CD8-positive, alpha-beta memory T cell (primary cell): ENCODE measurements at regions not wholly inside any gene's neighbourhood (a gene's known extent, or its start where the extent isn't known, plus 50 kb on each side); places are given as distances from the start of the nearest gene placed in this dataset.
"Not testable (repeated sequence)": the region's sequence is repeated elsewhere in the genome, so short reads cannot be mapped to it uniquely, and the experiment has no call there.

ENCODE experiments used
- CTCF ChIA-PET: fragments of 350-600 bp; sonication (Branson Sonifier 250); formaldehyde crosslinking; loops from one replicate; lab custom pipeline; 2021; ENCODE audit warnings: antibody characterized with exemption; lab: Charles Lee
- POLR2A ChIA-PET: fragments of 350-600 bp; sonication (Branson Sonifier 250); formaldehyde crosslinking; loops from one replicate; lab custom pipeline; 2021; ENCODE audit warnings: antibody characterized with exemption; lab: Charles Lee
- DNase-seq, 5 donors: peaks; one replicate each; pipeline versions ENCODE4 v3.0.0 to v3.0.0-alpha.2; 2020 to 2022; ENCODE audit warnings: mixed read lengths in 1 of 5
- H3K27ac ChIP-seq: one replicate; pipeline ENCODE4 v1.7.0; 2013; ENCODE audit warnings: low read depth, mild to moderate bottlenecking, low read length, moderate library complexity
- H3K27me3 ChIP-seq: 2 replicates; pipeline ENCODE4 v1.7.0; 2013; ENCODE audit warnings: low read length, mild to moderate bottlenecking; ENCODE audit not compliant: insufficient read depth, poor library complexity, severe bottlenecking
- H3K36me3 ChIP-seq: 2 replicates; pipeline ENCODE4 v1.7.0; 2013; ENCODE audit warnings: mild to moderate bottlenecking, low read length, moderate library complexity; ENCODE audit not compliant: insufficient read depth
- H3K4me1 ChIP-seq: 2 replicates; pipeline ENCODE4 v1.7.0; 2013; ENCODE audit warnings: mild to moderate bottlenecking, low read length, moderate library complexity; ENCODE audit not compliant: insufficient read depth
- H3K4me3 ChIP-seq: 2 replicates; pipeline ENCODE4 v1.7.0; 2013; ENCODE audit warnings: mild to moderate bottlenecking, low read length
- H3K9me3 ChIP-seq: 2 replicates; pipeline ENCODE4 v1.7.0; 2013; ENCODE audit warnings: mild to moderate bottlenecking, low read length
- H3K27ac Mint-ChIP-seq, 8 donors: one replicate each; pipeline ENCODE4 v1.8.0; 2020 to 2021; ENCODE audit warnings: mixed read lengths in 8 of 8, mild to moderate bottlenecking in 6 of 8, inconsistent platforms in 3 of 8, moderate library complexity in 3 of 8
- H3K27me3 Mint-ChIP-seq, 2 donors: one replicate each; pipeline ENCODE4 v1.8.0; 2020 to 2021; ENCODE audit warnings: mixed read lengths in 2 of 2, mild to moderate bottlenecking in 1 of 2, moderate library complexity in 1 of 2
- H3K36me3 Mint-ChIP-seq, 3 donors: one replicate each; pipeline ENCODE4 v1.8.0; 2020 to 2021; ENCODE audit warnings: mixed read lengths in 3 of 3, inconsistent platforms in 1 of 3, mild to moderate bottlenecking in 1 of 3
- H3K4me1 Mint-ChIP-seq, 3 donors: one replicate each; pipeline ENCODE4 v1.8.0; 2020 to 2021; ENCODE audit warnings: mixed read lengths in 3 of 3, inconsistent platforms in 1 of 3, mild to moderate bottlenecking in 1 of 3
- H3K4me3 Mint-ChIP-seq, 7 donors: one replicate each; pipeline ENCODE4 v1.8.0; 2020 to 2021; ENCODE audit warnings: mixed read lengths in 7 of 7, mild to moderate bottlenecking in 6 of 7, moderate library complexity in 4 of 7, inconsistent platforms in 2 of 7
- H3K9me3 Mint-ChIP-seq, 5 donors: one replicate each; pipeline ENCODE4 v1.8.0; 2020 to 2022; ENCODE audit warnings: mixed read lengths in 5 of 5, mild to moderate bottlenecking in 3 of 5, moderate library complexity in 2 of 5, inconsistent platforms in 1 of 5

DNA sequence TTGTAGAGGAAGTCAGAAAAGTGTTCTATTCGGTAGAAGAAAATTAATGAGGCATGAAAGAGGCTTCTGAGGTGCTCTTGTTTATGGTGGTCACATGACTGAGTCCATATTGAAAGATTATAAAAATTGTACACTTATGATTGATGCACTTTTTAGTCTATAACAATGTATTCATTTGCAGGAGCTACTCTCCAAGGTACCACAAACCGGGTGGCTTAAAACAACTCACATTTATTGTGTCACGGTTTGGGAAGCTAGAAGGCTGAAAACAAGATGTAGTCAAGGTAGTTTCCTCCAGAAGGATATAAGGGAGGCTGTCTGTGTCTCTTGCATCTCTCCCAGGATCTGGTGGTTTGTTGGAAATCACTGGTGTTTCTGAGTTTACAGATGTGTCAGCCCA, 60.6 kb upstream of the GOLGA8M start:
- H3K27ac Mint-ChIP-seq, H3K9me3 Mint-ChIP-seq, H3K36me3 ChIP-seq, H3K4me1 ChIP-seq, H3K4me3 Mint-ChIP-seq, H3K4me1 Mint-ChIP-seq, DNase-seq, H3K36me3 Mint-ChIP-seq, CTCF ChIA-PET, H3K27me3 Mint-ChIP-seq, H3K27me3 ChIP-seq, H3K27ac ChIP-seq, H3K4me3 ChIP-seq, POLR2A ChIA-PET, H3K9me3 ChIP-seq: not testable (repeated sequence)
